ENCODE measurements at regions not wholly inside any gene's neighbourhood (a gene's known extent, or its start where the extent isn't known, plus 50 kb on each side); places are given as distances from the start of the nearest gene placed in this dataset.

DNA sequence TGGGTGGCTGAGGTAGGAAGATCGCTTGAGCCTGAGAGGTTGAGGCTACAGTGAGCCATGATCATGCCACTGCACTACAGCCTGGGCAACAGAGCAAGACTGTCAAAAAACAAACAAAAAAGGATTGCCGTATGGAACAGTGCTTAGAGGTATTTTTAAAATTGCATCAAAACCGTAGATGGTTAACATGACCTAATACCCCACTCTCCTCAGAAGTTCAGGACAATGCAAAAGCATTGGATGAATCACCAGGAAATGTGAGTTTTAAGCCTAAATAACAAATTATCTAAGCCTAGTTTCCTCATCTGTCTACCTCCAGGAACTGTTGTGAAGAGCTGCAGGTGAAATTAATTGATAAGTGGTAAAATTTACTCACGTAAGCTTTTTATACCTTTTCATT lies 123.8 kb upstream of the ID4 start:
- Histone ChIP-seq H3K79me2 (replicated peaks; ENCODE audit: insufficient read depth, low read length) (no peaks in the 10 kb centered on the region), H3K9me3 (ENCODE audit: low read length) (no peaks in the 10 kb centered on the region), H3F3A (ENCODE audit: insufficient read depth, low read length, poor library complexity, severe bottlenecking) (peaks cover 4% of the 10 kb centered on the region), H4K20me1 (ENCODE audit: insufficient read depth) (no peaks in the 10 kb centered on the region), H3K4me3 (ENCODE audit: low read length) (no peak overlapping the region), H3K36me3 (ENCODE audit: insufficient read depth, low read length) (no peaks in the 10 kb centered on the region), H3K27ac (ENCODE audit: low read length) (no peak overlapping the region), H3K9me2 (ENCODE audit: insufficient read depth, low read length) (no peaks in the 10 kb centered on the region), H3K27me3 (ENCODE audit: insufficient read depth, low read depth, low read length) (no peaks in the 10 kb centered on the region), H3K9ac (ENCODE audit: low read length) (no peak overlapping the region), H2AFZ (ENCODE audit: low read depth, low read length) (no peak overlapping the region), H3K4me2 (ENCODE audit: low read length) (no peak overlapping the region)
- TF ChIP-seq TAF1 (IDR thresholded peaks at IDR 0.05; ENCODE audit: low read depth) (no peak), MXI1 (conservative IDR thresholded peaks at IDR 0.05; ENCODE audit: poor library complexity, severe bottlenecking) (no peak), RAD21 (conservative IDR thresholded peaks at IDR 0.05) (no peak), EP300 (conservative IDR thresholded peaks at IDR 0.05; ENCODE audit: poor library complexity, severe bottlenecking) (no peak), EZH2 (IDR thresholded peaks at IDR 0.05; ENCODE audit: borderline replicate concordance, insufficient read depth, low read length, poor library complexity, severe bottlenecking) (no peak), POLR2AphosphoS5 (IDR thresholded peaks at IDR 0.05) (no peak), SMC3 (conservative IDR thresholded peaks at IDR 0.05; ENCODE audit: poor library complexity) (no peak)
- TF ChIP-seq, protein P1, sequence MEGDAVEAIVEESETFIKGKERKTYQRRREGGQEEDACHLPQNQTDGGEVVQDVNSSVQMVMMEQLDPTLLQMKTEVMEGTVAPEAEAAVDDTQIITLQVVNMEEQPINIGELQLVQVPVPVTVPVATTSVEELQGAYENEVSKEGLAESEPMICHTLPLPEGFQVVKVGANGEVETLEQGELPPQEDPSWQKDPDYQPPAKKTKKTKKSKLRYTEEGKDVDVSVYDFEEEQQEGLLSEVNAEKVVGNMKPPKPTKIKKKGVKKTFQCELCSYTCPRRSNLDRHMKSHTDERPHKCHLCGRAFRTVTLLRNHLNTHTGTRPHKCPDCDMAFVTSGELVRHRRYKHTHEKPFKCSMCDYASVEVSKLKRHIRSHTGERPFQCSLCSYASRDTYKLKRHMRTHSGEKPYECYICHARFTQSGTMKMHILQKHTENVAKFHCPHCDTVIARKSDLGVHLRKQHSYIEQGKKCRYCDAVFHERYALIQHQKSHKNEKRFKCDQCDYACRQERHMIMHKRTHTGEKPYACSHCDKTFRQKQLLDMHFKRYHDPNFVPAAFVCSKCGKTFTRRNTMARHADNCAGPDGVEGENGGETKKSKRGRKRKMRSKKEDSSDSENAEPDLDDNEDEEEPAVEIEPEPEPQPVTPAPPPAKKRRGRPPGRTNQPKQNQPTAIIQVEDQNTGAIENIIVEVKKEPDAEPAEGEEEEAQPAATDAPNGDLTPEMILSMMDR (IDR thresholded peaks at IDR 0.05; ENCODE audit: poor library complexity, severe bottlenecking), result no peak
- TF ChIP-seq, protein P2, sequence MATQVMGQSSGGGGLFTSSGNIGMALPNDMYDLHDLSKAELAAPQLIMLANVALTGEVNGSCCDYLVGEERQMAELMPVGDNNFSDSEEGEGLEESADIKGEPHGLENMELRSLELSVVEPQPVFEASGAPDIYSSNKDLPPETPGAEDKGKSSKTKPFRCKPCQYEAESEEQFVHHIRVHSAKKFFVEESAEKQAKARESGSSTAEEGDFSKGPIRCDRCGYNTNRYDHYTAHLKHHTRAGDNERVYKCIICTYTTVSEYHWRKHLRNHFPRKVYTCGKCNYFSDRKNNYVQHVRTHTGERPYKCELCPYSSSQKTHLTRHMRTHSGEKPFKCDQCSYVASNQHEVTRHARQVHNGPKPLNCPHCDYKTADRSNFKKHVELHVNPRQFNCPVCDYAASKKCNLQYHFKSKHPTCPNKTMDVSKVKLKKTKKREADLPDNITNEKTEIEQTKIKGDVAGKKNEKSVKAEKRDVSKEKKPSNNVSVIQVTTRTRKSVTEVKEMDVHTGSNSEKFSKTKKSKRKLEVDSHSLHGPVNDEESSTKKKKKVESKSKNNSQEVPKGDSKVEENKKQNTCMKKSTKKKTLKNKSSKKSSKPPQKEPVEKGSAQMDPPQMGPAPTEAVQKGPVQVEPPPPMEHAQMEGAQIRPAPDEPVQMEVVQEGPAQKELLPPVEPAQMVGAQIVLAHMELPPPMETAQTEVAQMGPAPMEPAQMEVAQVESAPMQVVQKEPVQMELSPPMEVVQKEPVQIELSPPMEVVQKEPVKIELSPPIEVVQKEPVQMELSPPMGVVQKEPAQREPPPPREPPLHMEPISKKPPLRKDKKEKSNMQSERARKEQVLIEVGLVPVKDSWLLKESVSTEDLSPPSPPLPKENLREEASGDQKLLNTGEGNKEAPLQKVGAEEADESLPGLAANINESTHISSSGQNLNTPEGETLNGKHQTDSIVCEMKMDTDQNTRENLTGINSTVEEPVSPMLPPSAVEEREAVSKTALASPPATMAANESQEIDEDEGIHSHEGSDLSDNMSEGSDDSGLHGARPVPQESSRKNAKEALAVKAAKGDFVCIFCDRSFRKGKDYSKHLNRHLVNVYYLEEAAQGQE (IDR thresholded peaks at IDR 0.05; ENCODE audit: borderline replicate concordance), result no peak

DNA sequence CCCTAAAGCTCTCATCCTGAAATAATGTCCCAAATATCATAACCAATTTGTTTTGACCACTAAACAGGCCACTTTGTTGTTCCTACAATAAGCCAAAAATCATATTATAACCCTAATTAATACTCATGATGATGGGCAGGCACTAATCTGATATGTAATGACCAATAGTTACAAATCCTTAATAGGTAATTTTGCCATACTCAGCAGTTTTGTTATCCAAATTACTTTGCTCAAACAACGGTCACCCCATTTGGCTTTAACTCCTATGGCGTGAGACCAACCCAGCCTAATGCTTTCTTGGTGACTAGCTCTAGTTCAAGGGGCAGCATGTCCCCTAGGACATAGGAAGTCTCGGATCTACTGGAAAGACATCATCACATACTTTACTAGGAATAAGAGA lies 123.2 kb upstream of the ID4 start:
- Histone ChIP-seq H3F3A (ENCODE audit: insufficient read depth, low read length, poor library complexity, severe bottlenecking) (peaks cover 7% of the 10 kb centered on the region), H3K4me2 (ENCODE audit: low read length) (peak overlapping the region; percentile 2), H3K79me2 (replicated peaks; ENCODE audit: insufficient read depth, low read length) (no peaks in the 10 kb centered on the region), H4K20me1 (ENCODE audit: insufficient read depth) (no peaks in the 10 kb centered on the region), H3K4me3 (ENCODE audit: low read length) (peak overlapping the region; percentile 34), H3K27ac (ENCODE audit: low read length) (peak overlapping the region; percentile 64), H3K9me2 (ENCODE audit: insufficient read depth, low read length) (no peaks in the 10 kb centered on the region), H3K9me3 (ENCODE audit: low read length) (no peaks in the 10 kb centered on the region), H2AFZ (ENCODE audit: low read depth, low read length) (no peak overlapping the region), H3K36me3 (ENCODE audit: insufficient read depth, low read length) (no peaks in the 10 kb centered on the region), H3K27me3 (ENCODE audit: insufficient read depth, low read depth, low read length) (no peaks in the 10 kb centered on the region), H3K9ac (ENCODE audit: low read length) (peak overlapping the region; percentile 6)
- TF ChIP-seq SMC3 (conservative IDR thresholded peaks at IDR 0.05; ENCODE audit: poor library complexity) (no peak), TAF1 (IDR thresholded peaks at IDR 0.05; ENCODE audit: low read depth) (no peak), POLR2AphosphoS5 (IDR thresholded peaks at IDR 0.05) (no peak), MXI1 (conservative IDR thresholded peaks at IDR 0.05; ENCODE audit: poor library complexity, severe bottlenecking) (no peak)
